ENCODE measurements at regions not wholly inside any gene's neighbourhood (a gene's known extent, or its start where the extent isn't known, plus 50 kb on each side); places are given as distances from the start of the nearest gene placed in this dataset.

DNA sequence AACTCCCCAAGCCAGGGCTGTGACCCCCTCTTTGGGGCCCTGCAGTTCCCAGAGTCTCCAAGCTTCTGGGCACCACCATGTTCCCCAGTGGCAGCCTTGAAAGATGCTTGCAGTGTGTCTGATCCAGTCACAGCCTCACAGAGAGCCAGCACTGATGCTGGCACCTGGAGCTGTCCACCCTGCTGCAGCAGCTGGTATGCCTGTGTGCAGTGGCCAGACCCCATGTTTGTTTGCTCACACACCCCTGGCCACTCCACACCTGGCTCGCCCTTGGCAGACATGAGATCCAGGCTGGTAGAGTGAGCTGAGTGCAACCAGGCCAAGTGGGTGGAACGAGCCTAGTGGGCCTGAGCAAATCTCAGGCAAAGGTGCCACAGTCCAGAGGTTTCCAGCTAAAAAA lies 106.0 kb downstream of the C9orf50 start:
- TF ChIP-seq, protein P1, sequence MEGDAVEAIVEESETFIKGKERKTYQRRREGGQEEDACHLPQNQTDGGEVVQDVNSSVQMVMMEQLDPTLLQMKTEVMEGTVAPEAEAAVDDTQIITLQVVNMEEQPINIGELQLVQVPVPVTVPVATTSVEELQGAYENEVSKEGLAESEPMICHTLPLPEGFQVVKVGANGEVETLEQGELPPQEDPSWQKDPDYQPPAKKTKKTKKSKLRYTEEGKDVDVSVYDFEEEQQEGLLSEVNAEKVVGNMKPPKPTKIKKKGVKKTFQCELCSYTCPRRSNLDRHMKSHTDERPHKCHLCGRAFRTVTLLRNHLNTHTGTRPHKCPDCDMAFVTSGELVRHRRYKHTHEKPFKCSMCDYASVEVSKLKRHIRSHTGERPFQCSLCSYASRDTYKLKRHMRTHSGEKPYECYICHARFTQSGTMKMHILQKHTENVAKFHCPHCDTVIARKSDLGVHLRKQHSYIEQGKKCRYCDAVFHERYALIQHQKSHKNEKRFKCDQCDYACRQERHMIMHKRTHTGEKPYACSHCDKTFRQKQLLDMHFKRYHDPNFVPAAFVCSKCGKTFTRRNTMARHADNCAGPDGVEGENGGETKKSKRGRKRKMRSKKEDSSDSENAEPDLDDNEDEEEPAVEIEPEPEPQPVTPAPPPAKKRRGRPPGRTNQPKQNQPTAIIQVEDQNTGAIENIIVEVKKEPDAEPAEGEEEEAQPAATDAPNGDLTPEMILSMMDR (conservative IDR thresholded peaks at IDR 0.05 in 1 of 2, IDR thresholded peaks at IDR 0.05 in 1 of 2; ENCODE audit: low read depth in 1 of 2, low read length in 2 of 2), result no peak
- no peak for TF ChIP-seq EZH2 (IDR thresholded peaks at IDR 0.05; ENCODE audit: low read length, missing control alignments)

Measured in fibroblast of lung (primary cell).